DOHH2 (cell line): ENCODE measurements at regions not wholly inside any gene's neighbourhood (a gene's known extent, or its start where the extent isn't known, plus 50 kb on each side); places are given as distances from the start of the nearest gene placed in this dataset.

ENCODE experiments used
- EZH2phosphoT487 ChIP-seq: fragments of 200-600 bp; sonication (generic); IDR thresholded peaks from 2 replicates; pipeline ENCODE4 v1.6.1; 2017; ENCODE audit warnings: borderline replicate concordance, mild to moderate bottlenecking, antibody characterized with exemption, low read length, moderate library complexity, mixed read lengths
- TF ChIP-seq, protein P1 (sequence below): fragments of 200-600 bp; sonication (generic); IDR thresholded peaks from one replicate; pipeline ENCODE4 v1.5.1; 2014; ENCODE audit warnings: antibody characterized with exemption, mild to moderate bottlenecking, low read depth, low read length; ENCODE audit not compliant: poor library complexity, severe bottlenecking

DNA sequence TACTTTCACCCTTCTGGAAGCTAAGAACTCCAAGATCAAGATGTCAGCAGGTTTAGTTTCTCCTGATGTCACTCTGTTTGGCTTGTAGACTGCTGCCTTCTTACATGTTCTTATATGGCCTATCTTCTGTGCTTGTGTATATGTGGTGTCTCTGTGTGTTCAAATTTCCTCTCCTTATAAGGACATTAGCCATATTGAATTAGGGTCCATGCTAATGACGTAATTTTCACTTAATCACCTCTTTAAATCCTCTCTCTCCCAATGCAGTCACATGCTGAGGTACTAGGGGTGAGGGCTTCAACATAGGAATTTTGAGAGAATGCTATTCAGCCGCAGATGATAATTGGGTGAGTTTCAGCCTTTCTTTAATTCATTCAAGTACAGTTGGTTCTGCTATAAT lies 458.3 kb upstream of the SYT4 start:
- TF ChIP-seq, protein P1, sequence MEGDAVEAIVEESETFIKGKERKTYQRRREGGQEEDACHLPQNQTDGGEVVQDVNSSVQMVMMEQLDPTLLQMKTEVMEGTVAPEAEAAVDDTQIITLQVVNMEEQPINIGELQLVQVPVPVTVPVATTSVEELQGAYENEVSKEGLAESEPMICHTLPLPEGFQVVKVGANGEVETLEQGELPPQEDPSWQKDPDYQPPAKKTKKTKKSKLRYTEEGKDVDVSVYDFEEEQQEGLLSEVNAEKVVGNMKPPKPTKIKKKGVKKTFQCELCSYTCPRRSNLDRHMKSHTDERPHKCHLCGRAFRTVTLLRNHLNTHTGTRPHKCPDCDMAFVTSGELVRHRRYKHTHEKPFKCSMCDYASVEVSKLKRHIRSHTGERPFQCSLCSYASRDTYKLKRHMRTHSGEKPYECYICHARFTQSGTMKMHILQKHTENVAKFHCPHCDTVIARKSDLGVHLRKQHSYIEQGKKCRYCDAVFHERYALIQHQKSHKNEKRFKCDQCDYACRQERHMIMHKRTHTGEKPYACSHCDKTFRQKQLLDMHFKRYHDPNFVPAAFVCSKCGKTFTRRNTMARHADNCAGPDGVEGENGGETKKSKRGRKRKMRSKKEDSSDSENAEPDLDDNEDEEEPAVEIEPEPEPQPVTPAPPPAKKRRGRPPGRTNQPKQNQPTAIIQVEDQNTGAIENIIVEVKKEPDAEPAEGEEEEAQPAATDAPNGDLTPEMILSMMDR, result no peak
- no peak for TF ChIP-seq EZH2phosphoT487
